ENCODE measurements at regions not wholly inside any gene's neighbourhood (a gene's known extent, or its start where the extent isn't known, plus 50 kb on each side); places are given as distances from the start of the nearest gene placed in this dataset.

DNA sequence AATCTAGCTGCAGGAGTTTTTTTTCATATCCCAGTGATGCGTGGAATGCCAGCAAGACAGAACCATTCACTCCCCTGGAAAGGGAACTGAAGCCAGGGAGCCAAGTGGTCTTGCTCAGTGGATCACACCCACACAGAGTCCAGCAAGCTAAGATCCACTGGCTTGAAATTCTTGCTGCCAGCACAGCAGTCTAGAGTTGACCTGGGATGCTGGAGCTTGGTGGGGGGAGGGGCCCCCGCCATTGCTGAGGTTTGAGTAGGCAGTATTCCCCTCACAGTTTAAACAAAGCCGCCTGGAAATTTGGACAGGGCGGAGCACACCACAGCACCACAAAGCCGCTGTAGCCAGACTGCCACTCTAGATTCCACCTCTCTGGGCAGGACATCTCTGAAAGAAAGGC, 86.9 kb upstream of the STXBP6 start:
- Histone ChIP-seq H3K4me3 (replicated peaks in 1 of 3; ENCODE audit: insufficient read depth in 1 of 3, low read depth in 1 of 3, low read length in 3 of 3) (no peak overlapping the region), H3K36me3 (ENCODE audit: control insufficient read depth in 2 of 2, extremely low read depth in 1 of 2, insufficient read depth in 2 of 2, low read length in 2 of 2) (no peaks in the 10 kb centered on the region), H3K9me3 (replicated peaks; ENCODE audit: control insufficient read depth, insufficient read depth, low read length) (no peaks in the 10 kb centered on the region), H3K9me1 (replicated peaks; ENCODE audit: control insufficient read depth, extremely low read depth, insufficient read depth, low read length) (no peaks in the 10 kb centered on the region), H3K4me1 (ENCODE audit: control insufficient read depth, extremely low read depth, insufficient read depth, low read length) (no peaks in the 10 kb centered on the region), H4K20me1 (replicated peaks; ENCODE audit: control insufficient read depth, extremely low read depth, insufficient read depth, low read length) (no peaks in the 10 kb centered on the region), H3K27me3 (ENCODE audit: control insufficient read depth in 2 of 2, insufficient read depth in 2 of 2, low read length in 2 of 2) (no peaks in the 10 kb centered on the region), H3K4me2 (ENCODE audit: insufficient read depth, low read length) (no peak overlapping the region), H3K27ac (ENCODE audit: insufficient read depth, low read depth, low read length) (no peak overlapping the region), H3K79me2 (ENCODE audit: control insufficient read depth, insufficient read depth, low read length) (no peaks in the 10 kb centered on the region), H2AFZ (ENCODE audit: low read depth, low read length) (no peak overlapping the region), H3K9ac (replicated peaks; ENCODE audit: extremely low read depth, insufficient read depth, low read length) (no peak overlapping the region)
- intact Hi-C loops (cut with micrococcal nuclease): no loop called here
- dilution Hi-C loops (cut with MboI; ENCODE audit: extremely low pct_ligation_motif_present, low sequenced_read_pairs): no loop called here
- FAIRE-seq (no peak), DNase-seq (ENCODE audit: low read depth, low spot score) (no peak)
- TF ChIP-seq POLR2AphosphoS5 (IDR thresholded peaks at IDR 0.05; ENCODE audit: insufficient read depth, low read depth, low read length): no peak
- no peak for TF ChIP-seq MYC (IDR thresholded peaks at IDR 0.05; ENCODE audit: low read depth, low read length)
- ChIA-PET POLR2A (no interaction called here), CTCF (no interaction called here)
- BruUV-seq (replicated peaks): no TSS peak

DNA sequence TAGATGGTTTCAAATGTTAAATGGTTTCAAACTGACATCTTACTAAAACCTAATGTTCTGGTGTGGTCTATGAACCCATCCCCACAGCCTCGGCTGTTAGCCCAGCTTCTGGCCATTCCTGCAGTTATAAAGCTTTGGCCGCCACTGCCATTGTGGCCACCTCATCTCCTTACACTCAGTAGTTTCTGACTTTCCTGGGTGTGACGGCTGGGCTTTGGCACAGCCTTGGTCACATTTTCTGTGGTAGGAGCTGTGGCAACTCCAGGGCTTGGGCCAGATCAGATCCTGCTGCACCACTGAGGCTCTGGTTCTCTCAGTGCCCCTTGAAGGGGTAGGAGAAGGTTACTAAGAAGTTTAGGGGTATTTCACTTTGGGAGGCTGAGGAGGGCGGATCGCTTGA, 84.2 kb upstream of the STXBP6 start:
- BruUV-seq (replicated peaks): no TSS peak
- Histone ChIP-seq H3K27ac (ENCODE audit: insufficient read depth, low read depth, low read length) (no peak overlapping the region), H3K9ac (replicated peaks; ENCODE audit: extremely low read depth, insufficient read depth, low read length) (no peak overlapping the region), H2AFZ (ENCODE audit: low read depth, low read length) (no peak overlapping the region), H3K79me2 (ENCODE audit: control insufficient read depth, insufficient read depth, low read length) (no peaks in the 10 kb centered on the region), H4K20me1 (replicated peaks; ENCODE audit: control insufficient read depth, extremely low read depth, insufficient read depth, low read length) (no peaks in the 10 kb centered on the region), H3K27me3 (ENCODE audit: control insufficient read depth in 2 of 2, insufficient read depth in 2 of 2, low read length in 2 of 2) (no peaks in the 10 kb centered on the region), H3K4me3 (replicated peaks in 1 of 3; ENCODE audit: insufficient read depth in 1 of 3, low read depth in 1 of 3, low read length in 3 of 3) (no peak overlapping the region), H3K9me1 (replicated peaks; ENCODE audit: control insufficient read depth, extremely low read depth, insufficient read depth, low read length) (no peaks in the 10 kb centered on the region), H3K4me2 (ENCODE audit: insufficient read depth, low read length) (no peak overlapping the region), H3K4me1 (ENCODE audit: control insufficient read depth, extremely low read depth, insufficient read depth, low read length) (no peaks in the 10 kb centered on the region), H3K36me3 (ENCODE audit: control insufficient read depth in 2 of 2, extremely low read depth in 1 of 2, insufficient read depth in 2 of 2, low read length in 2 of 2) (no peaks in the 10 kb centered on the region), H3K9me3 (replicated peaks; ENCODE audit: control insufficient read depth, insufficient read depth, low read length) (no peaks in the 10 kb centered on the region)
- DNase-seq (ENCODE audit: low read depth, low spot score) (no peak), FAIRE-seq (no peak)
- ChIA-PET CTCF (interaction anchor here (2.5 to 6.2 kb wide), 3 partner anchors 327 to 424 kb away, joined by 15 to 74 read pairs (median 62); no protein-coding TSS in a partner anchor), POLR2A (no interaction called here)
- intact Hi-C loops (cut with micrococcal nuclease) (no loop called here), dilution Hi-C loops (cut with MboI; ENCODE audit: extremely low pct_ligation_motif_present, low sequenced_read_pairs) (no loop called here)
- TF ChIP-seq JUN (IDR thresholded peaks at IDR 0.05; ENCODE audit: borderline replicate concordance, insufficient read depth, insufficient read length, low read depth) (no peak), POLR2A (IDR thresholded peaks at IDR 0.05; ENCODE audit: low read depth, low read length) (no peak), CTCF (IDR thresholded peaks at IDR 0.05; ENCODE audit: extremely low read depth in 1 of 2, insufficient read depth in 1 of 2, low read depth in 1 of 2, low read length in 2 of 2) (no peak), GATA2 (IDR thresholded peaks at IDR 0.05; ENCODE audit: insufficient read depth, insufficient read length, low read depth, low read length) (no peak), MYC (IDR thresholded peaks at IDR 0.05; ENCODE audit: low read depth, low read length) (no peak), FOS (IDR thresholded peaks at IDR 0.05; ENCODE audit: borderline replicate concordance, insufficient read depth, low read length) (no peak), POLR2AphosphoS5 (IDR thresholded peaks at IDR 0.05; ENCODE audit: insufficient read depth, low read depth, low read length) (no peak), EZH2 (IDR thresholded peaks at IDR 0.05; ENCODE audit: borderline replicate concordance, low read depth, low read length, severe bottlenecking) (no peak), MAX (IDR thresholded peaks at IDR 0.05; ENCODE audit: insufficient read depth, insufficient read length) (no peak)
